Endothelial cell of umbilical vein (primary cell): ENCODE measurements at regions not wholly inside any gene's neighbourhood (a gene's known extent, or its start where the extent isn't known, plus 50 kb on each side); places are given as distances from the start of the nearest gene placed in this dataset.

Experiments used
- BruUV-seq: library from RNA; stranded (reverse); fragments of 400-500 nt; replicated peaks from 2 replicates; lab custom pipeline; 2021; lab: Mats Ljungman, UMichigan
- CTCF ChIA-PET: fragments of 300-600, 350-600 bp; sonication (Branson Sonifier 250); formaldehyde crosslinking; loops from one replicate; lab custom pipeline; 2021; ENCODE audit warnings: antibody characterized with exemption, inconsistent platforms; lab: Charles Lee
- POLR2A ChIA-PET: fragments of 300-600, 350-600 bp; sonication (Branson Sonifier 250); formaldehyde crosslinking; loops from one replicate; lab custom pipeline; 2021; ENCODE audit warnings: antibody characterized with exemption, inconsistent platforms; lab: Charles Lee
- DNase-seq: peaks from one replicate; pipeline ENCODE4 v3.0.0-alpha.2; 2011; ENCODE audit warnings: low read depth, low spot score
- FAIRE-seq: peaks from 2 replicates; lab custom pipeline; 2011; peaks lifted over from hg19 to GRCh38; lab: Jason Lieb, UNC
- H2AFZ ChIP-seq: 2 replicates; pipeline ENCODE4 v1.6.0; 2012; ENCODE audit warnings: low read depth, low read length, control low read depth, inconsistent platforms
- H3K27ac ChIP-seq: 2 replicates; pipeline ENCODE4 v1.5.1; 2011; ENCODE audit warnings: low read depth, mild to moderate bottlenecking, control low read depth, low read length, moderate library complexity; ENCODE audit not compliant: insufficient read depth
- H3K27me3 ChIP-seq, 2 experiments: 2 replicates each; pipeline versions ENCODE4 v1.6.0 to v1.6.1; 2011; ENCODE audit warnings: low read length in 2 of 2, mixed read lengths in 1 of 2; ENCODE audit not compliant: control insufficient read depth in 2 of 2, insufficient read depth in 2 of 2
- H3K36me3 ChIP-seq, 2 experiments: 2 replicates in 1 of 2; 3 replicates in 1 of 2; pipeline ENCODE4 v1.5.1; 2011; ENCODE audit warnings: low read length in 2 of 2, mild to moderate bottlenecking in 1 of 2, moderate library complexity in 1 of 2; ENCODE audit not compliant: control insufficient read depth in 2 of 2, insufficient read depth in 2 of 2; ENCODE audit errors: extremely low read depth in 1 of 2
- H3K4me1 ChIP-seq: 3 replicates; pipeline ENCODE4 v1.5.1; 2011; ENCODE audit warnings: mild to moderate bottlenecking, low read length; ENCODE audit not compliant: control insufficient read depth, insufficient read depth; ENCODE audit errors: extremely low read depth
- H3K4me2 ChIP-seq: 2 replicates; pipeline ENCODE4 v1.6.1; 2011; ENCODE audit warnings: low read length, control low read depth, mixed read lengths; ENCODE audit not compliant: insufficient read depth
- H3K4me3 ChIP-seq, 3 experiments: fragments of 200-600 bp in 1 of 3; sonication (generic), shearing (Covaris generic) in 1 of 3; replicated peaks in 1 of 3; 2 replicates each; pipeline ENCODE4 v1.5.1; 2011 to 2016; ENCODE audit warnings: control low read depth in 3 of 3, low read length in 3 of 3, mild to moderate bottlenecking in 2 of 3, inconsistent platforms in 1 of 3, low read depth in 1 of 3, moderate library complexity in 1 of 3; ENCODE audit not compliant: insufficient read depth in 1 of 3
- H3K79me2 ChIP-seq: 2 replicates; pipeline ENCODE4 v1.6.0; 2012; ENCODE audit warnings: low read length, inconsistent platforms; ENCODE audit not compliant: control insufficient read depth, insufficient read depth
- H3K9ac ChIP-seq: replicated peaks from 2 replicates; pipeline ENCODE3; 2011; ENCODE audit warnings: low read length, control low read depth; ENCODE audit not compliant: insufficient read depth; ENCODE audit errors: extremely low read depth
- H3K9me1 ChIP-seq: replicated peaks from 3 replicates; pipeline ENCODE4 v1.6.0; 2011; ENCODE audit warnings: mild to moderate bottlenecking, low read length; ENCODE audit not compliant: control insufficient read depth, insufficient read depth; ENCODE audit errors: extremely low read depth
- H3K9me3 ChIP-seq: replicated peaks from 2 replicates; pipeline ENCODE4 v1.5.1; 2012; ENCODE audit warnings: low read length, inconsistent platforms; ENCODE audit not compliant: control insufficient read depth, insufficient read depth
- H4K20me1 ChIP-seq: replicated peaks from 2 replicates; pipeline ENCODE3; 2011; ENCODE audit warnings: mild to moderate bottlenecking, low read length; ENCODE audit not compliant: control insufficient read depth, insufficient read depth; ENCODE audit errors: extremely low read depth
- FOS ChIP-seq: IDR thresholded peaks from 2 replicates; pipeline ENCODE4 v1.6.1; 2011; ENCODE audit warnings: mild to moderate bottlenecking, low read length, moderate library complexity, borderline replicate concordance; ENCODE audit not compliant: insufficient read depth
- GATA2 ChIP-seq: IDR thresholded peaks from 2 replicates; pipeline ENCODE4 v1.7.0; 2011; ENCODE audit warnings: low read depth, mild to moderate bottlenecking, moderate library complexity, mixed read lengths, low read length; ENCODE audit not compliant: insufficient read length, insufficient read depth
- JUN ChIP-seq: IDR thresholded peaks from 2 replicates; pipeline ENCODE4 v1.6.1; 2011; ENCODE audit warnings: borderline replicate concordance, low read depth; ENCODE audit not compliant: insufficient read length, insufficient read depth
- POLR2AphosphoS5 ChIP-seq: IDR thresholded peaks from 2 replicates; pipeline ENCODE4 v1.6.1; 2012; ENCODE audit warnings: low read depth, mild to moderate bottlenecking, control low read depth, low read length, moderate library complexity; ENCODE audit not compliant: insufficient read depth
- dilution Hi-C: fragments of 300-500 bp; cut with MboI; formaldehyde crosslinking; loops from one replicate; pipeline ENCODE4 v1.15.0; 2019; ENCODE audit warnings: low sequenced_read_pairs; ENCODE audit not compliant: extremely low pct_ligation_motif_present
- intact Hi-C: fragments of 100-400 bp; cut with micrococcal nuclease; formaldehyde crosslinking; loops from one replicate; pipeline ENCODE4 v1.10.0; 2022
- TF ChIP-seq, protein P1 (sequence below), 2 donors: IDR thresholded peaks; 1 replicate in 1 of 2; 2 replicates in 1 of 2; pipeline ENCODE4 v1.5.1; 2011; ENCODE audit warnings: low read length in 2 of 2, mild to moderate bottlenecking in 2 of 2, moderate library complexity in 2 of 2, control low read depth in 1 of 2, inconsistent platforms in 1 of 2, low read depth in 1 of 2; ENCODE audit not compliant: insufficient read depth in 1 of 2; ENCODE audit errors: extremely low read depth in 1 of 2

DNA sequence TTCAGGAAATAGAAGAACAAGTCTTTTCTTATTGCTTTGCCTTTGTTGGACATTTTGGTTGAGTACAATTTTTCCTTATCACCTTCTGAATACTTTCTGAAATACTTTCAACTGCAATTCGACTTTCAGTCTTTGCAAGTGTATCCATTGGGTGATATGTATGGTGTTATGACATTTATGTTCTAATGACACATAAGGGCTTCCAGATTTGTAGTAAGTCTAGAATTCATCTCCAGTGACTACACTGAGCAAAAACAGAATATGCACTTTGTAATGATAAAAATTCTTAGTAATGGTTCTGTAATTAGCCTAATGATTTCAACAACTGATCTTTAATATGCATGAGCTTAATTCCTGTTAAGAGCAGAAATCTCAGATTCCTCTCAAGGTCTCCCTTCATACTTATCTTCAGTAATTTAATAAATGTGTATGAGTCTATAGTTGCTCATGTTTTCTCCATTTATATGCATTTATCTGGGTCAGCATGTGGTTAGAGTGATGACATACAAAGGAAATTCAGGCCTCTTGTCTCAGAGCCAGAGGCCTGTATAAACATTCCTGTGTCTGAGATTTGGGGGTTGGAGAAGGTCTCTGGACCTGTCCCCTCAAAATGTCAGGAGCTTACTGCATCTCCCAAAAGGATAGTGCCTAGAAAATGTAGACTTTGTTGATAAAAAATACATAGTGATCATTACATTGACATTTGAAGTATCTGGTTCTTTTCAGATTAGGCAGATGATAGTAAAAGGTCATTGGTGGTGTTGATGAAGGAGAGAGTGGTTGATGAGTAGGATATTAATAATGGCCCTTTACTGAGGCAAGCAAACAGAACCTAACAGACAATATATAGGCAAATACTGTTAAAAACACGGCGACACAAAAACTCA is 114.9 kb downstream of the QPCT start:
- Histone ChIP-seq H3K27ac (peak overlapping the region; percentile 48), H3K9me3 (no peaks in the 10 kb centered on the region), H4K20me1 (no peaks in the 10 kb centered on the region), H3K9ac (peak overlapping the region; percentile 8), H3K9me1 (no peaks in the 10 kb centered on the region), H3K4me1 (peaks cover 51% of the 10 kb centered on the region), H3K27me3 (no peaks in the 10 kb centered on the region), H3K36me3 (no peaks in the 10 kb centered on the region), H3K4me3 (no peak overlapping the region), H3K4me2 (peak overlapping the region; percentile 36), H2AFZ (peak overlapping the region; percentile 52), H3K79me2 (no peaks in the 10 kb centered on the region)
- FAIRE-seq (peak; percentile 12), DNase-seq (peak; percentile 79)
- TF ChIP-seq GATA2 (peak; percentile 89), JUN (peak; percentile 49), FOS (peak; percentile 78), POLR2AphosphoS5 (peak; percentile 55)
- TF ChIP-seq, protein P1, sequence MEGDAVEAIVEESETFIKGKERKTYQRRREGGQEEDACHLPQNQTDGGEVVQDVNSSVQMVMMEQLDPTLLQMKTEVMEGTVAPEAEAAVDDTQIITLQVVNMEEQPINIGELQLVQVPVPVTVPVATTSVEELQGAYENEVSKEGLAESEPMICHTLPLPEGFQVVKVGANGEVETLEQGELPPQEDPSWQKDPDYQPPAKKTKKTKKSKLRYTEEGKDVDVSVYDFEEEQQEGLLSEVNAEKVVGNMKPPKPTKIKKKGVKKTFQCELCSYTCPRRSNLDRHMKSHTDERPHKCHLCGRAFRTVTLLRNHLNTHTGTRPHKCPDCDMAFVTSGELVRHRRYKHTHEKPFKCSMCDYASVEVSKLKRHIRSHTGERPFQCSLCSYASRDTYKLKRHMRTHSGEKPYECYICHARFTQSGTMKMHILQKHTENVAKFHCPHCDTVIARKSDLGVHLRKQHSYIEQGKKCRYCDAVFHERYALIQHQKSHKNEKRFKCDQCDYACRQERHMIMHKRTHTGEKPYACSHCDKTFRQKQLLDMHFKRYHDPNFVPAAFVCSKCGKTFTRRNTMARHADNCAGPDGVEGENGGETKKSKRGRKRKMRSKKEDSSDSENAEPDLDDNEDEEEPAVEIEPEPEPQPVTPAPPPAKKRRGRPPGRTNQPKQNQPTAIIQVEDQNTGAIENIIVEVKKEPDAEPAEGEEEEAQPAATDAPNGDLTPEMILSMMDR (IDR thresholded peaks at IDR 0.05; ENCODE audit: extremely low read depth in 1 of 2, insufficient read depth in 1 of 2, low read depth in 1 of 2, low read length in 2 of 2): no peak
- ChIA-PET POLR2A (no interaction called here), CTCF (interaction anchor here (0.8 to 2.1 kb wide), 8 partner anchors 10 to 373 kb away, joined by 3 to 7 read pairs (median 3); no protein-coding TSS in a partner anchor)
- BruUV-seq: no TSS peak
- intact Hi-C loops (no loop called here), dilution Hi-C loops (no loop called here)
